Right lobe of liver (tissue), 4 donors: ENCODE measurements at regions not wholly inside any gene's neighbourhood (a gene's known extent, or its start where the extent isn't known, plus 50 kb on each side); places are given as distances from the start of the nearest gene placed in this dataset.

Experiments
- CTCF ChIP-seq, 4 donors: fragments of 200-600 bp in 3 of 4; fragments of 450-650 bp in 1 of 4; IDR thresholded peaks; one replicate each; pipeline versions ENCODE4 v1.5.1 to v1.8.0; 2016 to 2022; ENCODE audit warnings: antibody characterized with exemption in 4 of 4, mild to moderate bottlenecking in 2 of 4
- POLR2A ChIP-seq: fragments of 450-650 bp; IDR thresholded peaks from one replicate; pipeline ENCODE4 v1.6.1; 2017; ENCODE audit warnings: antibody characterized with exemption, mild to moderate bottlenecking
- donor health status: DM: no; HTN: no; CAD: no.
- donor health status: DM: no; HTN: no; CAD: no.
- donor health status: DM: no; HTN: yes; CAD: no.

- no peak for TF ChIP-seq CTCF (IDR thresholded peaks at IDR 0.05)
- no peak for TF ChIP-seq POLR2A
Measured at GRCh38 chr10:131577178-131577555, 265.6 kb upstream of the TCERG1L start.
